PFSK-1 (cell line): ENCODE measurements at regions not wholly inside any gene's neighbourhood (a gene's known extent, or its start where the extent isn't known, plus 50 kb on each side); places are given as distances from the start of the nearest gene placed in this dataset.

Experiments
- POLR2AphosphoS5 ChIP-seq: IDR thresholded peaks from 2 replicates; pipeline ENCODE4 v1.6.1; 2012; ENCODE audit warnings: low read depth, mild to moderate bottlenecking, control low read depth, low read length, moderate library complexity
- TAF1 ChIP-seq: IDR thresholded peaks from 2 replicates; pipeline ENCODE4 v1.6.1; 2012; ENCODE audit warnings: low read length, control low read depth, borderline replicate concordance; ENCODE audit not compliant: insufficient read depth
- TF ChIP-seq, protein P1 (sequence below), 2 experiments: IDR thresholded peaks; 2 replicates each; pipeline versions ENCODE4 v1.6.1 to v1.8.0; 2011 to 2012; ENCODE audit warnings: low read depth in 2 of 2, low read length in 2 of 2, control low read depth in 1 of 2, inconsistent platforms in 1 of 2, mild to moderate bottlenecking in 1 of 2, moderate library complexity in 1 of 2; ENCODE audit not compliant: insufficient read depth in 1 of 2

GRCh38 chr2:81467096-81467495 is 1162.5 kb upstream of the LRRTM1 start:
- TF ChIP-seq TAF1, result no peak
- TF ChIP-seq, protein P1, sequence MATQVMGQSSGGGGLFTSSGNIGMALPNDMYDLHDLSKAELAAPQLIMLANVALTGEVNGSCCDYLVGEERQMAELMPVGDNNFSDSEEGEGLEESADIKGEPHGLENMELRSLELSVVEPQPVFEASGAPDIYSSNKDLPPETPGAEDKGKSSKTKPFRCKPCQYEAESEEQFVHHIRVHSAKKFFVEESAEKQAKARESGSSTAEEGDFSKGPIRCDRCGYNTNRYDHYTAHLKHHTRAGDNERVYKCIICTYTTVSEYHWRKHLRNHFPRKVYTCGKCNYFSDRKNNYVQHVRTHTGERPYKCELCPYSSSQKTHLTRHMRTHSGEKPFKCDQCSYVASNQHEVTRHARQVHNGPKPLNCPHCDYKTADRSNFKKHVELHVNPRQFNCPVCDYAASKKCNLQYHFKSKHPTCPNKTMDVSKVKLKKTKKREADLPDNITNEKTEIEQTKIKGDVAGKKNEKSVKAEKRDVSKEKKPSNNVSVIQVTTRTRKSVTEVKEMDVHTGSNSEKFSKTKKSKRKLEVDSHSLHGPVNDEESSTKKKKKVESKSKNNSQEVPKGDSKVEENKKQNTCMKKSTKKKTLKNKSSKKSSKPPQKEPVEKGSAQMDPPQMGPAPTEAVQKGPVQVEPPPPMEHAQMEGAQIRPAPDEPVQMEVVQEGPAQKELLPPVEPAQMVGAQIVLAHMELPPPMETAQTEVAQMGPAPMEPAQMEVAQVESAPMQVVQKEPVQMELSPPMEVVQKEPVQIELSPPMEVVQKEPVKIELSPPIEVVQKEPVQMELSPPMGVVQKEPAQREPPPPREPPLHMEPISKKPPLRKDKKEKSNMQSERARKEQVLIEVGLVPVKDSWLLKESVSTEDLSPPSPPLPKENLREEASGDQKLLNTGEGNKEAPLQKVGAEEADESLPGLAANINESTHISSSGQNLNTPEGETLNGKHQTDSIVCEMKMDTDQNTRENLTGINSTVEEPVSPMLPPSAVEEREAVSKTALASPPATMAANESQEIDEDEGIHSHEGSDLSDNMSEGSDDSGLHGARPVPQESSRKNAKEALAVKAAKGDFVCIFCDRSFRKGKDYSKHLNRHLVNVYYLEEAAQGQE (IDR thresholded peaks at IDR 0.05; ENCODE audit: insufficient read depth in 1 of 2, low read depth in 2 of 2, low read length in 2 of 2), result no peak
- TF ChIP-seq POLR2AphosphoS5, result no peak
